Osteocyte (in vitro differentiated cells): ENCODE measurements at regions not wholly inside any gene's neighbourhood (a gene's known extent, or its start where the extent isn't known, plus 50 kb on each side); places are given as distances from the start of the nearest gene placed in this dataset.

Experiments
- DNase-seq: peaks from one replicate; pipeline ENCODE4 v3.0.0; 2021; ENCODE audit warnings: mixed read lengths; ENCODE audit not compliant: unreplicated experiment; ENCODE audit errors: extremely low spot score
- H3K27ac Mint-ChIP-seq: one replicate; pipeline ENCODE4 v1.8.0; 2021; ENCODE audit warnings: mild to moderate bottlenecking, mixed read lengths; ENCODE audit not compliant: unreplicated experiment
- H3K27me3 Mint-ChIP-seq: one replicate; pipeline ENCODE4 v1.8.0; 2021; ENCODE audit warnings: mixed read lengths; ENCODE audit not compliant: unreplicated experiment
- H3K36me3 Mint-ChIP-seq: one replicate; pipeline ENCODE4 v1.8.0; 2021; ENCODE audit warnings: mixed read lengths; ENCODE audit not compliant: unreplicated experiment
- H3K4me1 Mint-ChIP-seq: one replicate; pipeline ENCODE4 v1.8.0; 2021; ENCODE audit warnings: mixed read lengths; ENCODE audit not compliant: unreplicated experiment
- H3K4me3 Mint-ChIP-seq: one replicate; pipeline ENCODE4 v1.8.0; 2021; ENCODE audit warnings: mild to moderate bottlenecking, moderate library complexity, mixed read lengths; ENCODE audit not compliant: unreplicated experiment
- H3K9me3 Mint-ChIP-seq: one replicate; pipeline ENCODE4 v1.8.0; 2021; ENCODE audit warnings: mixed read lengths; ENCODE audit not compliant: unreplicated experiment
- TF ChIP-seq, protein P1 (sequence below): fragments of 200-600 bp; sonication (generic); IDR thresholded peaks from 2 replicates; pipeline ENCODE4 v1.5.0; 2021; ENCODE audit warnings: antibody characterized with exemption, mild to moderate bottlenecking, moderate library complexity

DNA sequence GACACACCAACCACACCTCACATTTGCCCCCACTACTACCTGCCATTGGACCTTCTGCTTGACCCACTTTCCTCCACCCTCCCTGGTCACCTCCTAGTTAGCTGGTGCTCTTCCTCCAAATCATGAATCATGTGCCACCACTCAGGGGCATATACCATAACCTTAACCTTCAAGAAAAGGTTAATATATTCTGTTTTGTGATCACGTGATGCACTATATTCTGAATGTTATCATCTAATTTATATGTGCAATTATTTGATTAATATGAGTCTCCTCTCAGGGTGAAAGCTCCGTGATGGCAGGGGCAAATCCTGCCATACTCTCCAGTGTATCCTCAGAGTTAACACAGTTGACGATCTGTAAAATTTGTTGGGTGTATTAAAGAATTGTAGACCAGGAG is 635.5 kb downstream of the XPNPEP1 start:
- H3K27ac Mint-ChIP-seq: no peak overlapping the region
- H3K4me3 Mint-ChIP-seq: no peak overlapping the region
- no peaks in the 10 kb centered on the region for H3K4me1 Mint-ChIP-seq
- DNase-seq: no peak
- no peaks in the 10 kb centered on the region for H3K9me3 Mint-ChIP-seq
- no peaks in the 10 kb centered on the region for H3K27me3 Mint-ChIP-seq
- no peaks in the 10 kb centered on the region for H3K36me3 Mint-ChIP-seq
- TF ChIP-seq, protein P1, sequence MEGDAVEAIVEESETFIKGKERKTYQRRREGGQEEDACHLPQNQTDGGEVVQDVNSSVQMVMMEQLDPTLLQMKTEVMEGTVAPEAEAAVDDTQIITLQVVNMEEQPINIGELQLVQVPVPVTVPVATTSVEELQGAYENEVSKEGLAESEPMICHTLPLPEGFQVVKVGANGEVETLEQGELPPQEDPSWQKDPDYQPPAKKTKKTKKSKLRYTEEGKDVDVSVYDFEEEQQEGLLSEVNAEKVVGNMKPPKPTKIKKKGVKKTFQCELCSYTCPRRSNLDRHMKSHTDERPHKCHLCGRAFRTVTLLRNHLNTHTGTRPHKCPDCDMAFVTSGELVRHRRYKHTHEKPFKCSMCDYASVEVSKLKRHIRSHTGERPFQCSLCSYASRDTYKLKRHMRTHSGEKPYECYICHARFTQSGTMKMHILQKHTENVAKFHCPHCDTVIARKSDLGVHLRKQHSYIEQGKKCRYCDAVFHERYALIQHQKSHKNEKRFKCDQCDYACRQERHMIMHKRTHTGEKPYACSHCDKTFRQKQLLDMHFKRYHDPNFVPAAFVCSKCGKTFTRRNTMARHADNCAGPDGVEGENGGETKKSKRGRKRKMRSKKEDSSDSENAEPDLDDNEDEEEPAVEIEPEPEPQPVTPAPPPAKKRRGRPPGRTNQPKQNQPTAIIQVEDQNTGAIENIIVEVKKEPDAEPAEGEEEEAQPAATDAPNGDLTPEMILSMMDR: no peak

DNA sequence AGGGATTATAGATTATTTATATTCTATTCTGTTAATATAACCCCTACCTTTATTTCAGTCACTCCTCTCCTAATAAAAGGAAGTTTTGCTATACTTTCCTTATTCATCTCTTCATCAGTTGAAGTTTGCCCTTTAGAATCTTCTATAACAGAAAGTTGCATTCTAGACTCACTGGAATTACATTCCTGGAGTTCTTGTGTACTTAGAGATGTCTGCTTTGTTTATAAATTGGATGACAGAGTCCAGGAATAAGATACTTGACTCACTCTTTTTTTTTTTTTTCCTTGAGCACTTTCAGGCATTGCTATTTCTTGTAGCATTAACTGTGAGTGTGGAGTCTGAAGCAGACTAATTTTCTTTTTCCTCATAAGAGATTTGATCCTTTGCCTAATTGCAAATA is 640.8 kb downstream of the XPNPEP1 start:
- TF ChIP-seq, protein P1: no peak
- peaks cover 8% of the 10 kb centered on the region for H3K4me1 Mint-ChIP-seq
- no peak for DNase-seq
- no peaks in the 10 kb centered on the region for H3K9me3 Mint-ChIP-seq
- H3K36me3 Mint-ChIP-seq: no peaks in the 10 kb centered on the region
- H3K4me3 Mint-ChIP-seq: no peak overlapping the region
- H3K27me3 Mint-ChIP-seq: no peaks in the 10 kb centered on the region
- no peak overlapping the region for H3K27ac Mint-ChIP-seq

DNA sequence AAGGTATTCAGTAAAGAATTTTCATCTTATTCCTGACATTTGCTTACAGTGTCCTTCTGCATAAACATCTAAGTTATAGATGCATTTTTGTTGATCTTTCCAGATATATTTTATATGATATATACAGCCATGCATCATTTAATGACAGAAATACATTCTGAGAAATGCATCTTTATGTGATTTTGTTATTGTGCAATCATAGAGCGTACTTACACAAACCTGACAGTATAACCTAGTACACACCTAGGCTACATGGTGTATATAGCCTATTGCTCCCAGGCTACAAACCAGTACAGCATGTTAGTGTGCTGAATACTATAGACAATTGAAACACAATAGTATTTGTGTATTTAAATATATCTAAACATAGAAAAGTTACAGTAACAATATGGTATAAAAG is 642.0 kb downstream of the XPNPEP1 start:
- no peak for DNase-seq
- Mint-ChIP-seq H3K4me3 (no peak overlapping the region), H3K9me3 (no peaks in the 10 kb centered on the region), H3K27ac (no peak overlapping the region), H3K27me3 (no peaks in the 10 kb centered on the region), H3K4me1 (peaks cover 8% of the 10 kb centered on the region), H3K36me3 (no peaks in the 10 kb centered on the region)
- TF ChIP-seq, protein P1: no peak

DNA sequence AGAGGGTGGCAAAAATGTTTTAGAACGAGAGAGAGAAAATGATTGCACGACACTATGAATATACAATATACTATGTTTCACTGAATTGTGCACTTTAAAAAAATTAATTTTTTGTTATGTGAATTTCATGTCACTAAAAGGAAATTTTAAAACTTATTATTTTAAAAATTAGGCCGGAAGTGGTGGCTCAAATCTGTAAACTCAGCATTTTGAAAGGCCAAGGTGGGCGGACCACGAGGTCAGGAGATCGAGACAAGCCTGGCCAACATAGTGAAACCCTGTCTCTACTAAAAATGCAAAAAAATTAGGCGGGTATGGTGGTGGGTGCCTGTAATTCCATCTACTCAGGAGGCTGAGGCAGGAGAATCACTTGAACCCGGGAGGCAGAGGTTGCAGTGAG is 642.5 kb downstream of the XPNPEP1 start:
- DNase-seq: no peak
- TF ChIP-seq, protein P1: no peak
- Mint-ChIP-seq H3K9me3 (no peaks in the 10 kb centered on the region), H3K36me3 (no peaks in the 10 kb centered on the region), H3K27me3 (no peaks in the 10 kb centered on the region), H3K27ac (no peak overlapping the region), H3K4me3 (no peak overlapping the region), H3K4me1 (peaks cover 8% of the 10 kb centered on the region)

DNA sequence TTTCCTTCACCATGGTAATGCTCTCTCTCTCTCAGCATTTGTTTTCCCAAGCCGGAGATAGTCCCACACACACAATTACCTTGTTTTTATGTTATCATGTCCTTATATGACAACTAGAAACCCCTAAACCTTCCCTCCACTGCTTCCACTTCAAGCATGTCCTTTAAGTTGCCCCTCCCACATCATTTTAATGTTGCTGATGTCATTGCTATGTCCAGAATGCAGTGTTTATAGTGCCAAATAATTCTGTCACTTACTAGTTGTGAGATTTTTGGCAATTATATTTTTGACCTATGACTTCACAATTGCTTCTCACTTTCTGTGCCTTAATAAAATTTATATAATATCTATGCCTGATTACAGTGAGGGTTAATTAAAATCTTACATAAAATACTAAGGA is 645.9 kb downstream of the XPNPEP1 start:
- TF ChIP-seq, protein P1: no peak
- H3K27ac Mint-ChIP-seq: no peak overlapping the region
- no peaks in the 10 kb centered on the region for H3K36me3 Mint-ChIP-seq
- peaks cover 5% of the 10 kb centered on the region for H3K4me1 Mint-ChIP-seq
- no peaks in the 10 kb centered on the region for H3K9me3 Mint-ChIP-seq
- peaks cover 3% of the 10 kb centered on the region for H3K27me3 Mint-ChIP-seq
- DNase-seq: no peak
- no peak overlapping the region for H3K4me3 Mint-ChIP-seq
